A204.1 (cell line): ENCODE measurements at regions not wholly inside any gene's neighbourhood (a gene's known extent, or its start where the extent isn't known, plus 50 kb on each side); places are given as distances from the start of the nearest gene placed in this dataset.
"Not testable (repeated sequence)": the region's sequence is repeated elsewhere in the genome, so short reads cannot be mapped to it uniquely, and the experiment has no call there.

Experiments
- FAIRE-seq: peaks from 2 replicates; lab custom pipeline; 2012; peaks lifted over from hg19 to GRCh38; lab: Jason Lieb, UNC

DNA sequence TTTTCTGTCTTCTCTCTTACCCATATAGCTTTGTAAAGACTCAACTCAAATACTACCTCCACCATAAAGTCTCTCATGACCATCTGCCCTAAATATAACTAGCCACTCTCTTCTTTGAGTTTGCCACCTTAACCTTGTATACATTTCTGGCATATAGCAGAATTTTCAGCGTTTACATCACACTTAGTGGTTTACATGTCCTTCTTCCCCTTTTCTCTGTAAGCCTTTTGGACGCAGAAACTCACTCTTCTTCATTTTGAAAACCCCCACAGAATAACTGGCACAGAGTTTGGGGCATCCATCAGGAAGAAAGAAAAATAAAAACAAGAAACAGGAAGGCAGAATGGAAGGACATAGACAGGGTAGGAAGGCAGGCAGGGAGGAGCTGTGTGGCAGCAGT lies 131.8 kb upstream of the DUSP10 start:
- no peak for FAIRE-seq

DNA sequence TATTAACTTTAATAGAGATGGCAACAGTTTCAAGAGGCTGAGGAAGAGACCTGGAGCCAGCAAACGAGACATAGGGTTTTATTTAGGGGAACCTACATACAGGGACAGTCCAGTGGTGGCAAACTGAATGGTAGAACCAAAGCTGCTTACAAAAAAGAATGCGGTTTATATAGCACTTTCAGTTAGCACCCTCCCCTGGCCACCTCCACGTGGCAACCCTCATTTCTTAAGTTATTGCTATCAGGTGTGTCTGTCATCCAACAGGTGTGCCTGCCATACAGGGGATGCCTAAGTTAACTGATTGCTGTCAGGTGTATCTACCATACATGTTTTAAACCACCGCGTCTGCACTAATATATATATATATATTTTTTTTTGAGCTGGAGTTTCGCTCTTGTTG lies 129.2 kb upstream of the DUSP10 start:
- FAIRE-seq: no peak

DNA sequence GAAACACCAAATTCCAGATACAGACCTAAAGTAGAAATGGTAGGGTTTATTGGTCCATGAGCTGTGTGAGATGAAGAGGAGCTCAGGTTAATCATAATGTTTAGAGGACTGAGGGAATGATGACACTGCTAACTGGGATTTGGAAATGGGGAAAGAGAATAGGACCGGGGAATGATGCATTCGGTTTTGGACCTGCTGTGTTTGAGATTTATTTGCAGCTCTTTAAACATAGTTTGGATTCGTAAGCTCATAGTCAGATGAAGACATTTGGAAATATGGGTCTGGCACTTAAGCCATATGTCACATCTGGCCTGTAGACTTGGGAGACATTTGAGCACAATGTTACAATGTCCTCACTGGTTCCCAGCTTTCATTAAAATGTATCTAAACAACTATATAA lies 127.9 kb upstream of the DUSP10 start:
- FAIRE-seq: no peak

DNA sequence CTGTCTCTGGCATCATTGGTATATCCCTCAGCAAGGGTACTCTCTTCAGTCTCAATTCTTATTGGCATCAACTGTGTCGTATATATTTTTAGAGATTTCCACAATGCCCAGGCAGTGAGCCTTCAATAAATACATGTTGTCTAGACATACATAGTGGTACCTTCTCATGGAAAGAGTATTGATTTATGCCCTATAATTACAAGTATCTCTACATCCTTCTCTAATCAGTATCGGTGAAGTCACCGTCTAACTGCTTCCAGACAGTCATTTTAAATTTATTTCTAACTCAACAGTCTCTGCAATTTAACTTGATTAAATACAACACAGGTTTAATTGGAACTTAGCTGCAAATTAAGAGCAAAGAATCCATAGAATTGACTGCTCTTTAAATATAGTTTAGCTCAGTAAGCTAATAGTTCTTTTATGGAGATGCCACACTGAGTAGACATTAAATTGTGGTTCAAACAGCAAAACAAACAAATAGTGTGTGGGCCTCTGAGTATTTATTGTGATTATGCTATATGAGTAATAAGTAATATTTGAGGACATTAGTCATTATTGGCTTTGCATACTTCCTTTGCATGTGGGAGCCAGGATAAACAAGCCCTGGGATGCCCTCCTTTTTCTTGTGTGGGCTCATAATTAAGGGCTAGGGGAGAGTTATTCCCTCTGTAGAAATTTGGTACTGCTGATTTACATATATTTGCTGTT lies 126.9 kb upstream of the DUSP10 start:
- FAIRE-seq: no peak

DNA sequence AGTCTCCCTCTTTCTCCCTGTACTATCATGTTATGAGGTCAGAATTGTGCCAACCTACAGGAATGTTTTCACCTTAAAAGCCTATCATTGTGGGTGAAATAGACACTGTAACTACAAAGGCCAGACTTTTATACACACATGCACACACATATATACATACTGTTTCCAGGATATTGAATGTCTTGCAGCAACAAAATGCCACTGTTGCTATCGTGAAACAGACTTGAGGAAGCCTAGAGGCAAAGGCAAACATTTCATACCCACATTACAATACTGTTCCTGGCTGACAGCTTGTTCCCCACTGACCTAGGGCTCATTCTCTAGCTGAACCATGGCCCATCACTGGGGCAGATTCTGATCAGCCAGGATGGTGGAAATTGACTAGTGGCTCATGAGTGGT lies 125.1 kb upstream of the DUSP10 start:
- FAIRE-seq: no peak

DNA sequence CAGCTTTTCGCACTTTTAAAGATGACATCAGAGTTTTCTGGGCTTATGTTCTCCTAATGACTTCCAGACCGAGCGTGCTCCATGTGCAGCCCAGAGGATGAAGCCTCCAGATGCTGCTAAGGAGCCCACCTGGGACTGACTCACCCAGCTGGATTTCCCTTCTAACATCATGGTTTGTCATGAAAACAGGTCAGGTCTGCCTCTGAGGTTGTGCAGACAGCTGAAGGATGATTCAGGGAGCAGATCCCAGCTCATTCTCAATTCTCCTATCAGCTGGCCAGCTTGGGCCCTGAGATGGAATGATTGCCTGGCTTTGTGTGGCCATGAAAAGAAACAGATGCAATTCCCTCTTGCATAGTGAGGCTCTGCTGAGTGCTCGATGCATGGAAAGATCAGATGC lies 123.9 kb upstream of the DUSP10 start:
- no peak for FAIRE-seq

DNA sequence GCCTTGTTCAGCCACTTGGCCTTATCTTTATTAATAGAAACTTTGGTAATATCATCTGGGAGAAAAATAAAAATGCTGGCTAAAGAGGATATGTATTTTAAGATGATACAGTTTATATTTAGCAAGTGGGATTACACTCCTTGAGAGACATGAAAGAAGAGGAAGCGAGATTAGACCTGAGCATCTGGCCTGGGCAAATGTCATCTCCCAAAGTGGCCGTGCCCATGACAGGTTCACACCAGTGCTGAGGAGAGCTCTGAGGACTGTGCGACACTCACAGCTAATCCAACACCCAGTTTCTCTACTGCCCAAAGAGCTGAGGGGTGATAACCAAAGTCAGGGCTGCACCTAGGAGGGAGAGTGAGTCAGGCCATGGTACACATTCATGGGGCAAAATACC lies 121.7 kb upstream of the DUSP10 start:
- no peak for FAIRE-seq

DNA sequence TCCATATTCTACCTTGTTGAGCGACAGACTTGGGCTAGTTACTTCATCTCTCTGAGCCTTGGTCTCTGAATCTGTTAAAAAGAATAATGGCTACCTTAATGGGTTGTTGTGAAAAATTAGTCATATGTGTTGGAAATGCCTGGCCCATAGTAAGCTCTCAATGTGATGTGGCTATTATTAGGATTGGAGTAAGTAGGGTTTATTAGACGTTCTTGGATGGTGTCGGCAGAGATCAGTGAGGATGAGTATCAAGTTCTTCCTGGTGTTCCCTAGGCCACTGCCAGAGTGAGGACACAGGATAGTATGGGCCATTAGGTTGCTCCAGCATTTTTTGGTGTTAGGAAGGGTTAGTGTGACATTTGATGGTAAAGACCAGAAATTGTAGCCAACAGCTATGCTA lies 121.1 kb upstream of the DUSP10 start:
- FAIRE-seq: no peak

DNA sequence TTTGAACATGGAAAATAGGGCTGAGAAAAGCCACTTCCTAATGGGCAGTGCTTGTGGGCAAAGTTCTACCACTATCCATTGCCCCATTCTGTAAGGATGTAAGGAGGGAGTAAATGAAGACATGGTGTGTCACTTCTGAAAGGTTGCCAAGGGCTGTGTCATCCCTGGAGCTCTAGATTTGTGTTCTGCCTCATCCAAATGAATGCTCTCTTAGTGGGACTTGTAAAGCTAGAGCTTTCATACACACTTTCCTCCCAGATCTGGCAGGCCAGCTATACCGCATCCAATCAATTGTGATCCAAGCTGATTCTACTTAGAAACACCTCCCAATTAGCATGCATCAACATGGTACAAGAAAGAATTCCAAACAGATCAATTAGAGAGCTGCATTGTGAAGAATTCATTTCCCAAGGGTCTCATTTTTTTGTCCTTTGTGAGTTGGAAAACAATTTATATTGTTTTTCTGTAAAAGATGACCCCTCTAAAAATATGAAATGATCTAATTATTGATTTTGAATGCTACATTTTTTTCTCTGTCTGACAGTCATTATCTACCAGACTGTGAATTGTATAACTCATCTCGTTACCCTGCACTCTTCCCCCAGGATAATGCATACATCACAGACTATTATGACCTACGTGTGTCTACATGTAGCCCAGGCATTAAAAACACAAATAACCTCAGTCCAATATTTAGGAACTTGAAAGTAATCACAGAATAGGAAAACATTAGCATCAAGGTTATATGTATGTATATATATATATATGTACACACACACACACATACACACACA lies 117.1 kb upstream of the DUSP10 start:
- FAIRE-seq: no peak

DNA sequence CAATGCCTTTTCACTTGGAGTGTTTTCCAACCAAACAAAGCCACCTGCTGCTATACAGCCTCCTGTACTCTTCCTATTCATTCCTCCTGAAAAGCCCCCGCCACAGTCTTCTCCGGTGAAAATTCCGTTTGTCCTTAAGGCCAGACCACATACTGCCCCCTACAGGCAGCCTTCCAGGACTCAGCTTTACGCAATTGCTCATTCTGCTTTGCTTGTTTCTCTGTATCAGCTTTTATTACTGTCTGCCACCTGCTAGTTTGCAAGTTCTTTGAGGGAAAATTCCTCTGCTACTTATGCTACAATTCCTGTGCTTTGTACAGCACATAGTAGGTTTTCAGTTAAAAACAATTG lies 115.2 kb upstream of the DUSP10 start:
- not testable (repeated sequence) for FAIRE-seq

DNA sequence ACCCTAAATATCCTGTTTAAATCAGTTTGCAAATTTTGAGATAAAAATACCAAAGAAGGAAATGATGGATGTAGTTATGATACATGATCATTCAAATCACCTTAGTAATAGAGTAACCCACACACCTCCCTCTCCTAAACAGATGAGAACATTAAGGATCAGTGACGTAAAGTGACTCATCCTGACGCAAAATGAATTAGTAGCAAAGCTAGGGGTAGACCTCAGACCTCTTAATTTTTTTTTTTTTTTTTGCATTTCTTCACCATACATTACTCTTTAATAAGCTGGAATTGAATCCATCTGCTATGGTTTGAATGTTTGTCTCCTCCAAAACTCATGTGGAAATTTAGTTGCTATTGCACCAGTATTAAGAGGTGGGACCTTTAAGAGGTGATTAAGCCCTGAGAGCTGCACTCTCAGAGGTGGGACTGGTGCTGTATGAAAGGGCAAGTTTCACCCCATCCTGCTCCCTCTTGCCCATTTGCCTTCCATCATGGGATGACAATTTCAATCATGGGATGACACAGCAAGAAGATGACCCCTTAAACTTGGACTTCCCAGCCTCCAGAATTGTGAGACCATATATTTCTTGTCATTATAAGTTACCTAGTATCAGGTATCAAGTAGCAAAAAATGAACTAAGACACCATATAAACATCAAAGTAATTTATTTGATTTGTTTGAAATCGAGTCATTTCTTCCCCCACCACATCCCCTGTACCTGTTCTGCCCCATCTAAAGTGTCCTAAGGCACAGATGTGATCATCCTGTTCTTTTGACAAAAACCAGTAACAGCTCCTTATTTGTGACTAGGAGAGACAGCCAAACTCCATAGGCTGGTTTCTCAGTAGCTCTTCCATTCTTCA lies 114.6 kb upstream of the DUSP10 start:
- FAIRE-seq: no peak

DNA sequence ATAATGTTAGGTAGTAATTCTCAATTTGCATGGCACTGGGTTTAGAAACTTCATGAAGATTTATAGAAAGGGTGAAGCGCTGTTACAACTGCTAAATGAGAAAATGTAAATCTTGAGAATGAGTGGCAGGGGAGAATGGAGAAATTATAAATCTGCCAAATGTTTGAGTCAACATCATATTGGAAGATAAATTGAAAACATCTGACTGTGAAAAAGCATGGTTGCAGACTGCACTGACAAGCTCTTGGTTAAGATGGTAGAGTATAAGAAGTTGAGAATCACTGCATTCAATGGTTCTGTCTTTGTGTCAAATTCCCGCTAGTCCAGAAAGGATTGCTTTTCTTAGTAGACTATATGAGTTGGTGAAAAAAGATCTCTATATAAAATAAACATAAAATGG lies 113.3 kb upstream of the DUSP10 start:
- FAIRE-seq: no peak

DNA sequence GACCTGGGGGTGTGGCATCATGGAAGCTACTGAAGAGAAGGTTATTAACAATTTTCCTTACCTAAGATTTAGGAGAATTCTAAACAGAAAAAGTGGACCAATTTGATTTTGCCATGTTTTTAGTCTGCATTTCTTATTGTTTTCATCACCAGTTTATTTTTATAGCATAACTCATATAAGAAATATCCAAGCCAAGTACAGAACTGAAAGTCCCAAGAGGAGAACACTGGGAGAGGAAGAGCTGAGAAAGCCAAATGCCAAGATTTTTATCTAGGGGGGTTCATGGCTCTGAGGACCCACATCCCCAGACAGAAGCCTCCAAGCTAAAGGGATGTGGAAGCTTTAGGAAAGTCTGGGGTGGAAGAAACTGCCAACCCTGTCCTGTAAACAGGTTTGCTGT lies 109.4 kb upstream of the DUSP10 start:
- FAIRE-seq: no peak

DNA sequence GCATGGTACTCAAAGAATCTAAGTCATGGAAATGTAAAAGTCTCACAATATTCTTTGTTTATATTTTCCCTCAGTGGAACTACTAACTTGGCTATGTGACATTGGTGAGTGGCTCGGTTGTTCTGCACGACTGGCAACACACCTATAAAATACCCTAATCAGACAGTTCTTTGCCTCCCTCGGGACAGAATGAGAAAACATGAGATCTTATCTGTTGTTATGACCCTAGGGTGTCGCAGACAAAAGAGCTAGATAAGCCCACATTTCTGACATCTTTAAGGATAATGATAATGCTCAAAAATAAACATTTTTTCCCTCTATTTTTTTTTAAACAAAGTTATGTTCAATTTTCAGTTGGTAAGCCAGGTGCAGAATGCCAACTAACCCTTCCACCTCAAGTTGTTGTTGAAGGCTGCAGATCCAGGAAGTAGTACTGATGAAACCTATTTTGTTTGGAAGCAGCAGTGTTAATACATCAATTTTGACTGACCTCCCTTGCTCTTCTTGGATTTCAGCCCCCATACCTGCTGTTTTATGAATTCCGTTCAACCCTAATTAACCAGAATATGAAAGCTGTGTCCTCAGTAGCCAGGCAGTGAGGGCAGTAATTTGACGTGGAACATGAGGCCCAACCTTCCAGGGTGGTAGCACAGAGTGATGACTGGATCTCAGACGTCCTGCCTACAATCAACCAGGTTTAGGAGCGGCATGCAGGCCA lies 108.7 kb upstream of the DUSP10 start:
- FAIRE-seq: no peak

DNA sequence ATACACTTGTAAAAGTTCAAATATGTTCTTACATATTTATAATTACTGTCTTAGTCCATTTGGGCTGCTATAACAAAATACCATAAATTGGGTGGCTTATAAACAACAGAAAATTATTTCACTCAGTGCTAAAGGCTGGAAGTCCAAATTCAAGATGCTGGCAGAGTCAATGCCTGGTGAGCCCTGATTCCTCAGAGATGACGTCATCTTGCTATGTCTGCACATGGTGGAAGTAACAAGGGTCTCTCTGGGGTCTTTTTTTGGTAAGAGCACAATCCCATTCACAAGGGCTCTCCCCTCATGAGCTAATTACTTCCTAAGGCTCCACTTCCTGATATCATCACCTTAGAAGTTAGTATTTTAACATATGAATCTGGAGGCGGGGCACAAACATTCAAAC lies 108.0 kb upstream of the DUSP10 start:
- no peak for FAIRE-seq

DNA sequence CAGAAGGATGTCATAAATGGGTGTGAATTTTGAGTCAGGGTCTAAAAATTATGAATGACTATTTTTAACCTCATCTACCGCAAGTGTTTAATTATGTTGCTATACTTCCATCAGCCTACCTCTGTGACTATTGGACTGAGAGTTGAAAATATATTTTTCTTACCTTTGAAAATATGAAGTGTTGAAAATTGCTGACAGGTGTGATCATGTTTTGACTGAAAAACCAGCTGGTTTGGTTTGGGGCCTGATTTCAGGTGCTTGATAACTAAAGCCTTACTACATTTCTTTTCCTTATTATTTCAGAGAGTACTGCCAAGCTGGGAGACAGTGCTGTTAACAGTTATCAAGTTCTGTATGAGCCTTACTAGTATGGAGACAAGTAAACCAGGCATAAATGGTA lies 107.2 kb upstream of the DUSP10 start:
- FAIRE-seq: no peak

DNA sequence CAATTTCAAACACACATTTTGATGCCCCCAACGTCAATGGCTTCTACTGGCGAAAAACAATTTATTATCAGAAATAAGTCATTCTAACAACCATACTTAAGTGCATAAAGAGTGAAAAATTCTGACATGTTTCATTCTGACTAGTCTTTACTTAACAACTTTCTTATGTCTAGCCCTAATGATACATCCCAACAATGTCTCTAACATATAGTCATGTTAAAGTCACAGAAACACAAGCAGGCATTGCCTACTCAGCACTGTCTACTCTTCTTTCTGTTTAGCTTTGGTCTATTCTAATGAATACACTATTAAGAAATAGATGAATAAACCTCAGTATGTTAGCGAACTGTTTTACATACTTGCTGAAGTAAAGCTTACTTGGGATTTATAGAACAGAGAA lies 105.8 kb upstream of the DUSP10 start:
- no peak for FAIRE-seq

DNA sequence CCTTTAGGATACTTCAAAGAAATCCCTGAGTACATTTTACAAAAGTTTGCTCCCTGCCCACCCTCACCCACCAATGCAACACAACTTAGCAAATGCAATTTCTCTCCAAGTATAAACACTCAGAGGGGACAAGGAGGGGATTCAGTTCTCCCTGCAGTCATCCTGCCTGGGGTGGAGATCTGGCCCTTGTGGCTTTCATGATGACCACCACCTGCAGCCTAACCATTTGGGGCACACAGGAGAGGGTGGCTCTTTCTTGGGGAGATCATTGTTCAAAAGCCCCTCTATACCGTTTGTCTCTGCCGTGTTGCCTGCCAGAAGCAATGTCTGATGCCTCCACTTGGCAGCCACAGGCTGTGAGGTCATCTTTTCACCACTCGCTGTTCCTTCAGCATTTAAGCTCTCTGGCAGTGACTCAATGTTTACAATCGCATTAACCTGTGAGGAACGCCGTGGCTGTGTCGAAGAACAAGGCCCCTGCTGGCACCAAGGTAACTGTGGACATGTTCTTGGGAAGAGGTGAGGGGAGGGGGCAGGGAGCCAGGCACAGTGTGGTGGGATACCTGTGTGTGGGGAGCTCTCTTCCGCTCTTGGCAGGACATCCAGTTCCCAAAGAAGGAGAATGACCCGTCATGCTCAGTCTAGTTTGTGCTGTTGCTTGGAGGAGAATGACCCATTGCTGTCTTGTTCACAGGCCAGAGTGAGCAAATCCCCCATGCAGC lies 103.9 kb upstream of the DUSP10 start:
- FAIRE-seq: no peak

DNA sequence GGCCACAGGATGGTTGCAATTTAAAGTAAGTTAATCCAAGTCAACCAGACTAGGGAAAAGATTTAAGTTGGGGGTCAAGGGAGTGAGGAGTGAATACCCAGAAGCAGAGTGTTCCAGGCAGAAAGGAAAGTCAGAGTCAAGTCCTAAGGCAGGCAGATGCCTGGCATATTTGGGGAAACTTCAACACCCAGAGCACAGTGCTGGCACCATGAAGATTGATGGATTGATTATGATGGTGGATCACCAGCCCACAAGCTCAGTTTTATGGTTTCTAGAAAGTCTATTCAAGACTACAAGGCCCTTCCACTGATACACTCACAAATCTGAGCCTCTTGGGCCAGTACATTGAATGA lies 100.1 kb upstream of the DUSP10 start:
- no peak for FAIRE-seq

DNA sequence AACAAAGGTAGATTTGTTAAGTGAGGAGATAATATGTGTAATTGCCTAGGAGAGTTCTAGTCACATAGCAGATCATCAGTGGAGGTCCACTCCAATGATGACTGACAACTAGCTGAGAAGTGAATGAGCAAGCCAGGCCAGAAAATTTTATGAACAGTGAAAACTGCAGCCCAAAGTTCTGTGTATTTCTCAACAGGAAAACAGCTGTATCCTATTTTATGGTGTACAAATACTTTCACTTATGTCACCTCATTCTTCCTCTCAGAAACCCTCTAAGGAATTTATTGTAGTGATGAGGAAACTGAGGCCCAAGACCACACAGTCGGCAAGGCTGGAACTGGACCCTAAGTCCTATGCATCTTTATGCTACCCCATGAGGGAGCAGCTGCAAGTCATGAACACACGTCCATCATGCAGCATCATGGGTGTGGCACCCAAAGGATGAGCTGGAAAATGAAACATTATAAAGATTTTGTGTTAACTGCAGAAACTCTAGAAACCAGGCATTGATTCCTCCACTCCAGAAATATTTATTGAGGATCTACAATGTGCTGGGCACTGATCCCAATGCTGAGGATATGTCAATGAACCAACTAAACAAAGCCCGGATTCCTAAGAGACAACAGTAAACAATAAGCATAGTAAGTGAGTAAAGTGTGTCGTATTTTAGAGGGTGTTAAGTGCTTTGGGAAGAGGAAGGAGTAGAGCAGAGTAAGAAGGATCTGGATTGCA lies 99.5 kb upstream of the DUSP10 start:
- no peak for FAIRE-seq

DNA sequence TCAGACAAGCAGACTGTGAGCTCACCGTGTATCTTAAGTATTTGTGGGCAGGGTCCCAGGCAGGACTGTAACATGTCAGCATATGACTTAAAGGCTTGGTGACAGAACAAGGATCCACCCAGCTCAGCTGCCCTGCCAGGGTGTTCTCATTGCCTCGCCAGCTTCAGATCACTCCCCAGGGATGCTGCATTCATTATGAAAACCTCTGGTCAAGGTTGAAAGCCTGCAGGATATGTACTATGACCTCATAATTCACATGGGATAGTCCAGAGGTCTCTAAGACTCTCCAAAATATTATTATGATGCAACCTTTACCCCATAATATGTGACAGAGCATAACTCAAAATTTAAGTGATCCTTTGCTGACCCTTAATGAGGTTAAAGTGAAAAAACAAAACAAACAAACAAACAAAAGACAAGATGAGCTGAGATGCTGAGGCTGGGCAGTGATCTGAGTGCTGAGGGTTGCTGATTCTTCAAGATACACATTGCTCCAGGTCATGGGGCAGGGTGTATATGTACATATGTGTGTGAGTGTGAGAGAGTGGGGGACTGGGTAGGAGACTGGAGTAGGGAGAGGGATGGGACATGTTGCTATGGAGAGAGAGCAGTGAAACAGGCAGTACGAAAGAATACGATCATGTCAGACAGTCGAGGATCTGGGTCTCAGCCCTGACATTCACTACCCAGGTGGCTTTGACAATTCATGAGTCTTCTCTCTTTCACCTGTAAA lies 98.8 kb upstream of the DUSP10 start:
- no peak for FAIRE-seq
